Mesodermal cell (in vitro differentiated cells): ENCODE measurements at regions not wholly inside any gene's neighbourhood (a gene's known extent, or its start where the extent isn't known, plus 50 kb on each side); places are given as distances from the start of the nearest gene placed in this dataset.

Source experiments
- H3K27ac ChIP-seq: 2 replicates; pipeline ENCODE4 v1.7.0; 2013; ENCODE audit warnings: mild to moderate bottlenecking, low read depth, low read length, moderate library complexity; ENCODE audit not compliant: severe bottlenecking
- H3K36me3 ChIP-seq: 2 replicates; pipeline ENCODE4 v1.7.1; 2013; ENCODE audit warnings: mild to moderate bottlenecking, low read length, moderate library complexity; ENCODE audit not compliant: control insufficient read depth, insufficient read depth
- H3K4me1 ChIP-seq: one replicate; pipeline ENCODE4 v1.7.1; 2013; ENCODE audit warnings: mild to moderate bottlenecking, low read length; ENCODE audit not compliant: insufficient read depth, control insufficient read depth, poor library complexity, severe bottlenecking
- H3K4me3 ChIP-seq: 2 replicates; pipeline ENCODE4 v1.7.0; 2013; ENCODE audit warnings: low read length, control low read depth, mild to moderate bottlenecking; ENCODE audit not compliant: insufficient read depth, poor library complexity, severe bottlenecking; ENCODE audit errors: extremely low read depth
- H3K9me3 ChIP-seq: 2 replicates; pipeline ENCODE4 v1.7.1; 2013; ENCODE audit warnings: mild to moderate bottlenecking, low read length, moderate library complexity; ENCODE audit not compliant: control insufficient read depth
- WGBS, 2 experiments: methylation state at CpG; one replicate each; pipeline ENCODE4 v1.1.5; 2013; ENCODE audit warnings: missing lambda C conversion rate in 2 of 2; ENCODE audit not compliant: insufficient coverage in 2 of 2; 5-methylcytosine and 5-hydroxymethylcytosine counted together

DNA sequence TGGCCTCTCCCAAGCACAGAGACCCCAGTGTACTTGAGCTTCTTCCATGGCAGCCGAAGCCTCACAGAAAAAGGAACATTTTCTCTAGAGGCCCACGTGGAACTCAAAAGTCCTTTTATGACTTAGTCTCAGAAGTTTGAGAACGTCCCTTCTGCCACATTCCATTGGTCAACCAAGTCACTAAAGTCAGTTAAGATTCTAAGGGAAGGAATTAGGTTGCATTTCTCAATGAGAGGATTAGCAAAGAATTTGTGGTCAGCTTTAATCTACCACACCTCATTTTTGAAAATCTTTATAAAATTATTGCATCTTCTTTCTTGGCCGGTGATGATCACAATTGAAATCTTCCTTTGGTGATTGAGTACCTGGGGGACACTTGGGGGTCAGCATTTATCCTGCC, 279.9 kb upstream of the TBX3 start:
- 96 to 100% methylated on average over 3 to 4 of the region's 4 CpGs for WGBS, 2 experiments
- Histone ChIP-seq H3K9me3 (peaks cover 16% of the 10 kb centered on the region), H3K4me1 (no peaks in the 10 kb centered on the region), H3K4me3 (no peak overlapping the region), H3K27ac (no peak overlapping the region), H3K36me3 (no peaks in the 10 kb centered on the region)

- H3K9me3 ChIP-seq, result peaks cover 16% of the 10 kb centered on the region
- no peak overlapping the region for H3K4me3 ChIP-seq
- H3K27ac ChIP-seq, result no peak overlapping the region
- H3K36me3 ChIP-seq, result no peaks in the 10 kb centered on the region
- no peaks in the 10 kb centered on the region for H3K4me1 ChIP-seq
- 96 to 100% methylated on average over 2 to 6 of the region's 7 CpGs for WGBS, 2 experiments
Observed at GRCh38 chr12:114961491-114961890, 277.5 kb upstream of the TBX3 start.

DNA sequence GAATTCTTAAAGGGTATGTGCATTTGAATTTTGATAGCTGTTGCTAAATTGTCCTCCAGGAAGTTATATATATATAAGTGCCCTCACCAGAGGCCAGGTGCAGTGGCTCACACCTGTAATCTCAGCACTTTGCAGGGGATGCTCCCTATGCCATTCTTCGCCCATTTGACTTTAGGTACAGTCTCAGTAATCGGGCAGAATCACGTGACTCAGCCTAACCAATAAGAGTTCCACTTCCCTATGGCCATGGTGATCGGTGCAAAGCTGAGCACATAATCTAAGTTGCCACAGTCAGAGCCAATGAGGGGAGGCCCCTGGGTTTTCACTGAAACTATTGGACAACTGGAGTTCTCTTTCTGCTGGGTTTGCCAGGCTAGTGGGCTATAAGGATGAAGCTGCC, 274.6 kb upstream of the TBX3 start:
- WGBS, 2 experiments, result 70 to 84% methylated on average over 3 to 4 of the region's 4 CpGs
- Histone ChIP-seq H3K9me3 (peaks cover 7% of the 10 kb centered on the region), H3K36me3 (no peaks in the 10 kb centered on the region), H3K4me1 (peaks cover 9% of the 10 kb centered on the region), H3K27ac (no peak overlapping the region), H3K4me3 (no peak overlapping the region)

GRCh38 chr12:114957225-114957624, 273.2 kb upstream of the TBX3 start:
- Histone ChIP-seq H3K27ac (no peak overlapping the region), H3K4me3 (no peak overlapping the region), H3K36me3 (no peaks in the 10 kb centered on the region), H3K9me3 (no peaks in the 10 kb centered on the region), H3K4me1 (peaks cover 9% of the 10 kb centered on the region)
- WGBS, 2 experiments, result 80% methylated on average over 1 of the region's 5 CpGs; no CpG with 5 or more reads in 1 of the 2 experiments

DNA sequence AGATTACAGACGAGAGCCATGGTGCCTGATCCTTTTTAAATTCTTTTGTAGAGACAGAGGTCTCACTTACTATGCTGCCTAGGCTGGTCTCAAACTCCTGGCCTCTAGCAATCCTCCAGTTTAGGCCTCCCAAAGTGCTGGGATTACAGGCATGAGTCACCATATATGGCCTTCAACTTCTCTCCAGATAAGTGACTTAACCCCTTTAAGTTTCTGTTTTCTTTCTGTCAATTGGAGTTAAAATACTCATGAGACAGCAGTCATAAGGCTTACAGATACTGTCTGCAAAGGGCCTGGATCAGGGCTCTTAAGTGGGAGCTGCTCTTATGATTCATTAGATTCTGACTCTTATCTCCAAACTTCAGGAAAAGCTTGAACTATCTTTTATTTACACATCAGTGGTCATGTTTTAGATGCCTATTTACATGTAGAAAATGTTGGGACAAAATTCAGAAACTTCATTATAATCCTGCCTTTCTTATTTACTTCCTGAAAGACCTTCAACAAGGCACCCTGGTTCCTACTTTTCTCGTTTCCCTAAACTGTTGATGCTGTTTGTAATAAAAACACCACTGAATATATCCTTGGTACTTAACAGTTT, 271.5 kb upstream of the TBX3 start:
- Histone ChIP-seq H3K4me3 (no peak overlapping the region), H3K27ac (peak overlapping the region; percentile 41), H3K36me3 (no peaks in the 10 kb centered on the region), H3K9me3 (no peaks in the 10 kb centered on the region), H3K4me1 (peaks cover 9% of the 10 kb centered on the region)
- WGBS, 2 experiments, result 67 to 91% methylated on average over 1 to 2 of the region's 2 CpGs

GRCh38 chr12:114954511-114955055, 270.6 kb upstream of the TBX3 start:
- H3K4me1 ChIP-seq, result peaks cover 9% of the 10 kb centered on the region
- H3K4me3 ChIP-seq, result no peak overlapping the region
- 87 to 89% methylated on average over 4 to 5 of the region's 6 CpGs for WGBS, 2 experiments
- no peaks in the 10 kb centered on the region for H3K36me3 ChIP-seq
- H3K27ac ChIP-seq, result peak overlapping the region; percentile 64
- H3K9me3 ChIP-seq, result no peaks in the 10 kb centered on the region

- no peaks in the 10 kb centered on the region for H3K9me3 ChIP-seq
- no peak overlapping the region for H3K27ac ChIP-seq
- no peak overlapping the region for H3K4me3 ChIP-seq
- WGBS, 2 experiments, result 83 to 84% methylated on average over 16 to 18 of the region's 18 CpGs
- H3K36me3 ChIP-seq, result no peaks in the 10 kb centered on the region
- H3K4me1 ChIP-seq, result peaks cover 12% of the 10 kb centered on the region
Observed at GRCh38 chr12:114952573-114953271, 268.7 kb upstream of the TBX3 start.

DNA sequence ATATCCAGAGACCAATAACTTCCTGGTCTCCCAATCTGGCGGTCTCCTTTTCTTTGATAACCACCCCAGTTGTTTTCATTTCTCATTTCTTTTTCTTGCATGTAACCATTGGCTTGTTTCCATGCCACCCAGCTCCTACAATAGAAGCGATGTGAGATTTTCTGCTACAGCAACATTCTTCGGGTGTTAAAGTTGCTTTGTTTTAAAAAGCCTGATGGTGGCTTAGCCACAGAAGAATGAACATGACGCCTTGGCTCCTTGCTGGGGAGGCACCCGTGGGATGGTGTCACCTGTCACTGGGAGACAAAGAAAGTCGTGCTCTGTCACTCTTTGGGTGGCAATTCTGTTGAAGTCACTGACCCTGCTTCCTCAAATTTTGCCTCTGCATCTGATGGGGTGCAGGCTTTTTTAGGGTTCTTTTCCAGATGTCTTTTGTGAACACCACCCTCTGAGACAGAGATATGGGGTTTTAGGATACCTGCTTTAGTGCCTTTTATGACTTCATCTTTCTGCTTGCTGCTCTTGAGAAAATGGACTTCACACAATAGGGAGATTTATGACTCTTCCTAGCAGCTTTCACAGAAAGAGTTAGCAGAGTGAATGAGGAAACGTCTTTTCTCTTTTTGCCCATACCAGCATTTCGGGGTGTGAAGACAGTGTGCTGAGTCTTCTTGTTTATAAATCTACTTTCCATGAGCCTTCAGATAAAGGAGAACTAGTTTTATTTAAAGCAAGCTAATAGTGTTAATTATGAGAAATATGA, 265.3 kb upstream of the TBX3 start:
- WGBS, 2 experiments, result 80 to 95% methylated on average over 5 of the region's 8 CpGs
- Histone ChIP-seq H3K4me1 (peaks cover 8% of the 10 kb centered on the region), H3K27ac (no peak overlapping the region), H3K4me3 (no peak overlapping the region), H3K9me3 (no peaks in the 10 kb centered on the region), H3K36me3 (no peaks in the 10 kb centered on the region)

DNA sequence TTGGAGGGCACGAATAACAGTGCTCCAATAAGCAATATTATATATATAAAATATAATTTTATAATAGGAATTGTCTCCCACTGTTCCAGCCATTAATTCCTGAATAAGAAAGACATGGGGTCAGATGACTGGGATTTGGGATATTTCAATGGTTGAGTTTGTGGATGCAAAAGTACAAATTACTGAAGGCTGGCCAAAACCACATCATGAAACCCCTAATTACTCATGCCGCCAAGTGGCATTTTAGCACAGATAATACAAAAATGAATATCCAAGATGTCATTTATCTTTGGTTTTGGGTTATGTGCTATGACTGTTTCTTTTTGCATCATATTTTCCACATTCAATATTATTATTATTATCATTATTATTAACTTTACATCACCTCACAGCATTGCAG, 261.4 kb upstream of the TBX3 start:
- peaks cover 3% of the 10 kb centered on the region for H3K4me1 ChIP-seq
- WGBS, 2 experiments, result no CpG with 5 or more reads among the region's 2 CpGs
- no peaks in the 10 kb centered on the region for H3K36me3 ChIP-seq
- H3K27ac ChIP-seq, result no peak overlapping the region
- H3K4me3 ChIP-seq, result no peak overlapping the region
- peaks cover under 1% of the 10 kb centered on the region for H3K9me3 ChIP-seq

- H3K36me3 ChIP-seq, result no peaks in the 10 kb centered on the region
- H3K4me1 ChIP-seq, result peaks cover 3% of the 10 kb centered on the region
- H3K9me3 ChIP-seq, result peaks cover 6% of the 10 kb centered on the region
- H3K4me3 ChIP-seq, result no peak overlapping the region
- 91 to 96% methylated on average over 4 of the region's 4 CpGs for WGBS, 2 experiments
- no peak overlapping the region for H3K27ac ChIP-seq
Observed at GRCh38 chr12:114944736-114945135, 260.8 kb upstream of the TBX3 start.
